ENCODE measurements at regions not wholly inside any gene's neighbourhood (a gene's known extent, or its start where the extent isn't known, plus 50 kb on each side); places are given as distances from the start of the nearest gene placed in this dataset.
"Not testable (repeated sequence)": the region's sequence is repeated elsewhere in the genome, so short reads cannot be mapped to it uniquely, and the experiment has no call there.

DNA sequence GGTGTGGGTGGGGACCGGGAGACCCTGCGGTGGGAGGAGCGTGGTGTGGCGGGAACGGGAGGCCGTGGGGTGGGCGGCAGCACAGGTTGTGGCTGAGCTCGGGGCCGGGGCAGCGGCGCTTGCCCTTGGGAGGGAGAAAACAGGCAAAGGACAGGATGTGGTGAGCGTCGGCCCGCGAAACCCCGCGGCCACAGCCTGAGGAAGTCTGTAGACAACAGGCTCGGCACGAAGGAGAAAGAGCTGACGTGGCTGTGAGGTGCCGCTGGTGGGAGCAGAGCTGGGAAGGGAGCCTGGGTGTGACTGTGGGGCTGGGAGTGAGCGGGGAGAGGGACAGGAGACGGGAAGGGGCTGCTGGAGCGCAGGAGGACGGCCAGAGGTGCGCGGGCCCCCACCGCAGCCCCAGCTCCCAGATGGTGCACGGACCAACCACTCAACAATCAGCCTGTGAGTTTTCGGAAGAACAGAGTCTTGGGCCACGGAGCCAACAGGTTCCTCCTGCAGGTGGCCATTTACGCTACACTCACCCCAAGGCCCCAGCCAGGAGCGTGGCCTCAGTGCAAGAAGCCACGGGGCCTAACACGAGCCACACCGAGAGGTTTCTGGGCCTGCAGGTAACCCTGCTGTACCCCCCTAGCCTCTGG is 202.8 kb downstream of the DLL1 start:
- no peak for DNase-seq (ENCODE audit: extremely low read depth, low read depth)

DNA sequence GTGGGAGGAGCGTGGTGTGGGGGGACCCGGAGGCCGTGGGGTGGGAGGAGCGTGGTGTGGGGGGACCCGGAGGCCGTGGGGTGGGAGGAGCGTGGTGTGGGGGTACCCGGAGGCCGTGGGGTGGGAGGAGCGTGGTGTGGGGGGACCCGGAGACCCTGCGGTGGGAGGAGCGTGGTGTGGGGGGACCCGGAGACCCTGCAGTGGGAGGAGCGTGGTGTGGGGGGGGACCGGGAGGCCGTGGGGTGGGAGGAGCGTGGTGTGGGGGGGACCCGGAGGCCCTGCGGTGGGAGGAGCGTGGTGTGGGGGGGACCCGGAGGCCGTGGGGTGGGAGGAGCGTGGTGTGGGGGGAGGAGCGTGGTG is 203.5 kb downstream of the DLL1 start:
- not testable (repeated sequence) for DNase-seq (ENCODE audit: extremely low read depth, low read depth)

DNA sequence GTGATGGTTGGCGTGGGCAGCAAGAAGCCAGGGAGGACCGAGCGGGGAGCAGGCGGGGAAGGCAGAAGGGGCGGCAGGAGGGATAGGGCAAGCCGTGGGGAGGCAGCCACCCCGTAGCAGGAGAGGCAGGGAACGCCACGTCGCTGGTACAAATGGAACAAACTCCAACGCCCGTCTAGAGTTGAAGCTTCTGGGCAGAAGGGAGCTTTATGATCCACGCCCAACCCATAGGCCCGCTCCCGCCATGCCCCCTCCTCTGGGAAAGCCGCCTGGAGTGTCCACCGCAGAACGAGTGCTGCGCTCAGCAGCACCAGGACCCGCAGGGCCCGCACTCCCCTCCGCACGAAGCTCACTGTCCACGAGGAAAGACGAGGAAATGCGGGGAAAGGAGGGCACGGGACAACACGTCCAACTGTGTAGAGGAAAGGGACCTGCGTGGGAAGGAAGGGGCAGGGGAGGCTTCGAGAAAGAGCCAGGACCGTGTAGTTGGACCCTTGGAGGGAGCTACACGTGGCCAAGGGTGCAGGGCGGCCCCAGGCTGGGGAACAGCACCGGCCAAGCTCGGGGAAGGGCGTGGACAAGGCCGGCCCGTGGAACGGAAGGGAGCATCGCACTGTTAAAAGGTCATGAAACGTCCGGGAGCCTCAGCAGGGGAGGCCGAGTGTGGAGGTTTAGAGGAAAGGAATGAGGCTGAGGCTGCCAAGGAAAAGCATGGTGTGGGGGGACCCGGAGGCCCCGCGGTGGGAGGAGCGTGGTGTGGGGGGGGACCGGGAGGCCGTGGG is 204.0 kb downstream of the DLL1 start:
- no peak for DNase-seq (ENCODE audit: extremely low read depth, low read depth)

DNA sequence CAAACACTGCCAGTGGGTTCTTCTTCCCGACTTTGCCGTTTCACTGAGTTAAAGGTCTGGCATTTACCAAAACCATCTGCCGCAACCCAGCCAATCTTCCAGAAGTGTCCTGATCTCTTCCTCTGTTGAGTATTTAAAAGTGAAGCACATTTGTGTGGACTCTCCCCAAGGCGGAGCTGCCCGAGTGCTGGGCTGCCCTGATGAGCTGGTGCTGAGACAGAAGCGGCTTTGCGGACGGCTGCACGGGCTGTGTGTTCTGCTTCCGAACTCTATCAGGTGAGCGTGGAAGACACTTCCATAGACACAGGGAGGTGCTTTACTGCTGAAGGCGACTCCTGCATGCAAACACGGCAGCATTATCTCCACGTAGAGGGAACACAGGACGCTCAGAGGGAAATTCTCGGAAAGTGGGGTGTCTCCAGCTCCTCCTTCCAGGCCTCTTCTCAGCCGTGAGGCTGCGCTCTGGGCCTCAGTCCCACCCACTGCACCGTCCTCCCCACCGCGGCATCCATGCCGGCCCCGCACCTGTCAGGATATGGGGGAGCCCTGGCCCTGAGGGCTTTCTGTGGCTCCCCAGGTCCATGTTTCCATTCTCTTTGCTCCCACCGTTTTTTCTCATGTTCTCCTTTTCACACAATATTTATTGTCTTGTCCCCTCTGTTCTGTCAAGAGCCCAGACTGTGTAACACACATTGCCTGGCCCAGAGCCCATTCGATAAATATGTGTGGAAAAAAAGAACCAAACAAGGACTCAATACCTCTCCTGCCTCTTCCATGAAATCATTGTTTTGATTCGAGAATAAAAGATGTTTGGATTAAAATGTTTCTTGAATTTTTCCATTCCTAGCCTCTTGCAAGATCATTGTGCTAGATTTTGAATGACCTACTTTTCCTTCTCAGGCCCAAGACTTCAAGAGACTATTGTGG is 205.1 kb downstream of the DLL1 start:
- DNase-seq (ENCODE audit: extremely low read depth, low read depth), result no peak

DNA sequence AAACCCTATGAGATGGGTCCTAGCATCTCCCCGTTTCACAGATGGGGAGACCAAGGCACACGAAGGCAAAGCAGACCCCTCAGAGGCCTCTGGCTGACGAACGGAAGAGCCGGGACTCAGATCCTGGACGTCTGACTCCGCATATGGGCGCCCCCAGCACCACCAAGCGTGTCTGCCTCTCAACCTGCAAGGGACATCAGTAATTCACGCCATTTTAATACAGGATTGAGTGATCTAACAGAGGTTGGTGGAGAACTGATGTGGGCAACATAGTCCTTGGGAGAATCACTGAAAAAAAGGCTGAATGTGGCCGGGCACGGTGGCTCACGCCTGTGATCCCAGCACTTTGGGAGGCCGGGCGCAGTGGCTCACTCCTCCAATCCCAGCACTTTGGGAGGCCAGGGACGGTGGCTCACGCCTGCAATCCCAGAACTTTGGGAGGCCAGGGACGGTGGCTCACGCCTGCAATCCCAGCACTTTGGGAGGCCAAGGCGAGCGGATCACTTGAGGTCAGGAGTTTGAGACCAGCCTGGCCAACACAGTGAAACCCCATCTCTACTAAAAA is 206.6 kb downstream of the DLL1 start:
- DNase-seq (ENCODE audit: extremely low read depth, low read depth), result no peak

DNA sequence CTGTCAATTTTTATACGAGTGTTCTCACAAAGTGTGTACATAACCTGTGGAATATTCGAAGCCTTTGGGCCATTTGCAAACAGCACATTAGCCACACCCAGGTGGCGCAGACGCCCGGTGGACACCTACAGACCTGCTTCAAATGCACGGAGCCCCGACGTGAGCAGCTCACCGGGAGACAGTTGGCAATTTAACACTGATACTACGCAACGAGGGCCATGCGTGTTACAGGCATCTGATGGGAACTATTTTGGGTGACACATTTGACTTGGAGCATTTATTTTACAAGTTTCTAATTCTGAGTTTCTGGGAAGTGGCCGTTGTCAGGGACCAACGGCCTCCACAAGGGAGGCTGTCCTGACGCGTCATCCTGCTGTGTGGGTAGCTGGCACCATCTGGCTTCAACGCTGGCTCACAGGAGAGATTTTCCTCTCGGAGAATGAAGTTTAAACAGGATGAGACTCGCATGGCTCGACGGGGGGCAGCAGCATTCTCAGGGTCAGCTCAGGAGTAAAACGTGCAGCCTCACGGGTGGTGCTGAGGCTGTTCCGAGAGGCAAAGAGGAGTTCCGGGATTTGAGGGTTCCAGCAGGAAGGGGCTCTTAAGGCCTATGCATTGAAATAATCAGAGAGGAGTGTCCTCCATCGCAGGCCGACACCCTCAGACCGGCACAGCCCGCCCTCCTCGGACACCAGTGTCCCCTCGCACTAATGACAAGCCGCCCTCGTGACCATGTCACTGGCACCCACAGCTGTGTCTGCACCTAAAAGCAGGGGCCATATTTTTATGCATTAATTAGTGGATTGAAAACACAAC is 207.4 kb downstream of the DLL1 start:
- DNase-seq (ENCODE audit: extremely low read depth, low read depth), result no peak

DNA sequence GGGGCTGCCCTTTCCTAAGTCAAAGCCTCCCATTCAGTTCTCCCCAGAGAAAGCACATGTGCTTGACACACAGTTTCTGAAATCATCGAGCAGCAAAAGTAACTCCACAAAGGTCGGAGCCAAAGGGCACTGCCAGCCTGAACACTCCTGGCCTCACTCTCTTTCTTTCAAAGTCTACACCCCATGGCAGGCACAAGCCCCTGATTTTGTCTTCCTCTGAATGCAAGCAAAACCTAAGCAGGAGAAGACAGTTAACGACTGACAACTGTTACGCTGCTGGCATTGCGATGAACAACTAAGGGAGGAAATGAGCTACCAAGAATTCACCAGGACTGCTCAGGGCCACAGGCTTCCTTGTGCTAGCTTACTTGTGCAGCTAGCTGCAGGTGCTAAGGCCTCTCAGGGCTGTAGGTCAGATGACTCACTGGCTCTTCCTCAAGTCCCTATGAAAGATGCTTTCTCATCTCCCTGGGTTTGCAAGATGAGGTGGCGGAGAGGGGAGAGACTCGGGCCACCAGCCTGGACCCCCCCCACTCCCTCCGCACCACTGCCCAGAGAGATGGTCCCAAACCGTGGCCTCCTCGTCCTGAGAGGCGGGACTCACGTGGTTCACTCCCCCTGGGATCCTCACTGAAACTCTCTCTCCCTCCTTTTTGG is 208.2 kb downstream of the DLL1 start:
- no peak for DNase-seq (ENCODE audit: extremely low read depth, low read depth)

DNA sequence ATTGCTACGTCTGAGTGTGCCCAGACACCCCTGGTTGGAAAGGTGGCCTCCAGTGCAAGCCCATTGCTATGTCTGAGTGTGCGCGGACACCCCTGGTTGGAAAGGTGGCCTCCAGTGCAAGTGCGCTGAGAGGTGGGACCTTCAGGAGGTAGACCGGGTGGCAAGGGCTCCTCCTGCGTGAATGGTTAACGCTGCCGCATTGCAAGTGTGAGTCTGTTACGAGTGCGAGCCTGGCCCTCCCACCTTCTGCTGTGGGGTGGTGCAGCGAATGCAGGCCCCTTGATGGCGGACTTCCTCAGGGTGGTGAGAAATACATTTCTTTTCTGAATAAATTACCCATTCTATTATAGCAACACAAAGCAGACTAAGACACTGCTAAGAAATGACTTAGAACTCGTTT is 208.8 kb downstream of the DLL1 start:
- no peak for DNase-seq (ENCODE audit: extremely low read depth, low read depth)

DNA sequence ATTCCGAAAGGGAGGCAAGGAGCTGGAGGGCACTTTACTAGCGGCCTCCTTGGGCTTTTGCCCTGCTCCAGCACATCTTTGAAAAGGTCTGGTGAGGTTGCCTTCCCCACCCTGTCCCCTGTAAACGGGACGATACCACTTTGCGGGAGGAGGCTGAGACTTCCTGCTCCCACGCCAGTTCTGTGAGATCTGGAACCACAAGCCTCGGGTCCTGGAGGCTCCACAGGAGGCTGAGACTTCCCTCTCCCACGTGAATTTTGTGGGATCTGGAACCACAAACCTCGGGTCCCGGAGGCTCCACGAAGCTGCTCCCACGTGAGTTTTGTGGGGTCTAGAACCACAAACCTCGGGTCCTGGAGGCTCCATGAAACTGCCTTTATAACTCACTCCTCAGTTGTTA is 209.3 kb downstream of the DLL1 start:
- DNase-seq (ENCODE audit: extremely low read depth, low read depth), result no peak

DNA sequence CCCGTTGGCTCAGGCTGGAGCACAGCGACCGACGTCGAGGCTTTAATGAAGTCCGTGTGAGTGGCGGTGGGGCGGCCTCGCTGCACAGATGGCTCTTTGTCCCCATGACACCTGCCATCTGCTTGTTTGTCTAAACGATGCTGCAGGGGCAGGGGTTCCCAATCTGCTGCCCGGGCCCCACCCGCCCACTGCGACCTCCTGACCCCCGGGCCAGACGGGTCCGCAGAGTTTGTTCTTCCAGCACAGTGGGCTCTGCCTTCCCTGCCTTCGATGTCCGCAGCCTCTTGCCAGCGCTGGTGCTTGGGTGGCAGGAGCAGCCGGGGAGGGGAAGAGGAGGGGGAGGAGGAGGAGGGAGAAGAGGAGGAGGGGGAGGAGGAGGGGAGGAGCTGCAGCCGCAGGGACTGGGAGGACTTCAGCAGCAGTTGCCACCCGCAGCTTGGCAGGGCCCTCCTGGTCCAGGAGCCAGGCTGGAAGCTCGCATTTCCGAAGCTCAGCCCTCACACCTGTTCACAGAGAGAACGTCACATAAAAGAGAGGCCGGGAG is 210.0 kb downstream of the DLL1 start:
- DNase-seq (ENCODE audit: extremely low read depth, low read depth), result no peak

DNA sequence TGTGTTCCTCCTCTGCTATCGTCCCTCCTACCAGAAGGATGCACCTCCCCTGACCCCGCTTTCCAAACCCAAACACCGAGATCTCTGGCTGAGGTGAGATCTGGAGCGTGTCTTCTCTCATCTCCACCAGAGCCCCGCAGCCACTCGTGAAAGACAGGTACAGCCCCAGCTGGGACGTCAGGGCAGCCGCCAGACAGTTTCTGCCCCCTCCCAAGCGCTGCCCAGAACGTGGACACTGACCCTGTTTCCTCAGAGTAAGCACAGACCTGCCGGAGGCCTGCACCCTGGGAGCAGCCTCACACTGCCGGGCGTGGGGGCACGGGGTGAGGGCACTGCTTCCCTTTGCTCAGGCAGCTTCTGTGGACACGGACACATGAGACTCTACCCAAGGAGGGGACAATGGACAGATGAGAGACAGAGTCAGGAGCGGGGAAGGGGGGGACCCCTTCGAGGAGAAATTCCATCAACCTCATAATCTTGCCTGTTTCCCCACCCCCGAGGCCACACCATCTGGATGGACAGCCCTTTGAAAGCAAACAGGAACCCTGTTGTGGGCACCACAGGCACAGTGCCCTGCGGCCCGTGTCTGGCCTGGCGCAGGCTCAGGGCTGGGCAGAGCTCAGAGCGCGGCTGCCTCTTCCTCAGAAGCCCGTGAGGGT is 210.6 kb downstream of the DLL1 start:
- DNase-seq (ENCODE audit: extremely low read depth, low read depth), result no peak

DNA sequence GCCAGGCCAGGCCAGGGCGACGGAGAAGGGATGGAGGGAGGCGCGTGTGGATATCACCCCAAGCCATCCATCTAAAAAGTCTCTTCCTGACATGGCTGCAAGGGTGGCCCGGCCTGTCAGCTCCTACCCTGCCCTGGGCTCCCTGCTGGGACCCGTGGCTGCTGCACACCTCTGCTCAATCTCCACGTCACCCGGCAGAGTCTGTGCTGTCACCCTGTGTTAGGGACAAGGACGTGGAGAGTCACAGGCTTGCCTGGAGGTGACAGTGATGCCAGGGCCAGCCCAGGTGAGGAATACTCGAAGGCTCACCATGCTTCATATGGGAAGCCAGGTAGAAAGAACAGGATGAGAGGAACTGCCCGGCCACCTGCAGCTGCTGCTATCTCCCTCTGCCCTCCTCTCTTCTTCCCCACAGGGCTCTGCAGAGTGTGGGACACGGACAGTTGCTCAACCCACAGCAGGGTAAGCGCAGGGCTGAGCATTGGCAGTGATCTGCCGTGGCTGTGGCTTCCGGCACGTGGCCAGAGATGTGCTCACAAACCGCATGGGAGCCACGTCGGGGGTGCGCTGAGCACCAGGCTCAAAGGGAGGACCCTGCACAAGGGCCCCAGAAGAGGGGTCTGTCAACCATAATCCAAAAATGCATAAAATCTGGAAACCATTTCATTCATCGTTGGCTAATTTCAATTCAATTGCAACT is 214.3 kb downstream of the DLL1 start:
- DNase-seq (ENCODE audit: extremely low read depth, low read depth), result no peak

DNA sequence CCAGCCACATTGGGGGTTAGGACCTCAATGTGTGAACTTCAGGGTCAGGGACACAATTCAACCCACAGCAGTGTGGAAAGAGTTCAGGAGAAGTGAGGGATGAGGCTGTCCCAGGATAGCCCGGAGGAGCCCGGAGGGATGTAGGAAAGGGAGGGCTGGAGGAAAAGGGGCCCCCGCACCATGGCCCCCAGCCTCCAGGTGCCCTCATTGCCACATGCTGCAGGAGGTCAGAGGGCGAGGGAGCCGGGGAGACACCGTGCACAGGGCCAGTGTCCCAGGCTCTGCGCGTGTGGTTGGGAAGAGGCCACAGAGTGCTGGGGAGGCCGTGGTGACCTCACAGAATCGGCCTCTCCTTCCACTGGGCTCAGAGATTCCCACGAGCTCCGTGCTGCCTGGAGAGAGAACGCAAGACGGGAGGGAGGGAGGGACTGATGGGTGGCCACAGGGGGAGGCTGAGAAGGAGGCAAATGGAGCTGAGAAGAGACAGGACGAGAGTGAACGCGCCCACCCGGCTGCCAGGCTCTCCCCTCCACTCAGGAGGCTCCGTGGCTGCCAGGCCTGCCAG is 215.1 kb downstream of the DLL1 start:
- DNase-seq (ENCODE audit: extremely low read depth, low read depth), result no peak

DNA sequence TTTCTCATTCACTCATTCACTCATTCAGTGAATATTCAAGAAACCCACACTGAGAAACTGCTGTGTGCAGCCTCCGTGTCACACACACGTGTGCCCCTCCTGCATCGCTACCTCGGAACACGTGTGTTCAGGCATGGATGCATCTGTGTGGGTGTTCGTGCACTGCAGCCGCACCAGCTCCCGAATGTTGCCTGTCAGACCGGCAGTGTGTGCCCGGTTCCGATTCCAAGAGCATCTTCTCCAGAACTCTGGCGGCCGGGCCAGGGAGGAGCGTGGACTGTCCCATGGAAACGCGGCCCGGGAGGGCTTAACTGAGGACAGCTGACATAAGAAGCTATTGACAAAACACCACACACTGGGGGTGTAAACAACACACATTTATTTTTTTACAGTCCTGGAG is 216.0 kb downstream of the DLL1 start:
- no peak for DNase-seq (ENCODE audit: extremely low read depth, low read depth)

DNA sequence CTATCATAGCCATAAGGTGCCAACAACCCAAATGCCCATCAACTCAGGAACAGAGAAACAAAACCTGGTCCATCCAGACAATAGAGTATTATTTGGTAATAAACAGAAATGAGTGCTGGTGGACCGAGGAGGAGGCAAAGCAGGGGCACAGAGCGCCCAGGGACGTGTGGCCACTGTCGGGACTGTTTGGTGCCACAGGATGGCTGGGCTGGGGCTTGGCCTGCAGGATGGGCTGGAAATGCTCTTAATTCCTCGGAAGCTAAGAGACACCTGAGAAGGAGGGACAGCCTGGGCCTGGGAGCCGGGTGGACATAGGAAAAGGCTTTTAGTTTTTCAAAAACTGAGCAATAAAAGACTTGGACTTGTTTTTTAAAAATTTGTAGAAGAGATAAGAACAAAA is 216.4 kb downstream of the DLL1 start:
- no peak for DNase-seq (ENCODE audit: extremely low read depth, low read depth)

DNA sequence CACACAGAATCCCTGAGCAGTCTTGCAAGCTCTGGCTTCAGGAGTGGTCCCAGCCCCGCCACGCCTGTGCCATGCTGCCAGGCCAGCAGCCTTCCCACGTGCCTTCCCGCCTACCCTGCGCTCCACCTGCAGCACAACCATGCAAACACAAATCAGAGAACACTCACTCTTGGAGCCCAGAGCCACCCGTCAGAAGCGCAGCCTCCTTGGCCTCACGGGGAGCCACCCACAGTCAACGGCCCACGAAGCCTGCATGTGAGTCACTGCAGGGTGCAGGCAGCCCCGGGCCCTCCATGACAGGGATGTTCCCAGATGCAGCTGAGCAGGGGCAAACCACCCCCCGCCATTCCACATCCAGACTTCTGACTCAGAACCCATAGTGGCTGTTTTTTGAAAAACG is 217.0 kb downstream of the DLL1 start:
- DNase-seq (ENCODE audit: extremely low read depth, low read depth), result no peak

DNA sequence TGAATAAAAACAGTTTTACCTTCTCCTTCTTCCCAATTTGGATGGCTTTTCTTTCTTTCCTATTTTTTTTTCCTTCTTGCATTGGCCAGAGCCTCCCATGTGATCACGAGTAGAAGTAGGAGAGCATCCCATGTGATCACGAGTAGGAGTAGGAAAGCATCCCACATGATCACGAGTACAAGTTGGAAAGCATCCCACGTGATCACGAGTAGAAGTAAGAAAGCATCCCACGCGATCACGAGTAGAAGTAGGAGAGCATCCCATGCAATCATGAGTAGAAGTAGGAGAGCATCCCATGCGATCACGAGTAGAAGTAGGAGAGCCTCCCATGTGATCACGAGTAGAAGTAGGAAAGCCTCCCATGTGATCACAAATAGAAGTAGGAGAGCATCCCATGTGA is 218.6 kb downstream of the DLL1 start:
- DNase-seq (ENCODE audit: extremely low read depth, low read depth), result no peak

DNA sequence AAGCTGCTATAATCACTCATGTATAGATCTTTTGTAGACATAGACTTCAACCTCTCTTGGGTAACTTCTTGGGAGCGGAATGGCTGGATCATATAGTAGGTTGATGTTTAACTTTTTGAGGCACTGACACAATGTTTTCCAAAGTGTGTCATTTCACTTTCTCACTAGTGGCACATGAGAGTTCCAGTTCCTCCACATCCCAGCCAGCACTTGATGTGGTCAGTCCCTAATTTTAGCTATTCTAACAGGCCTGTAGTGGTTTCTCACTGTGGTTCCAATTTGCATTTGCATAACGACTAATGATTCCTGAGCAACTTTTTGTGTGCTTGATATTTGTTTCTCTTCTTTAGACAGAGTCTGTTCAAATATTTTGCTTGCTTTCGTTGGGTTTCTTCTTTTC is 221.3 kb downstream of the DLL1 start:
- DNase-seq (ENCODE audit: extremely low read depth, low read depth), result no peak

Measured in NCI-H460 (cell line).